Islet of Langerhans (tissue), 1 donor: ENCODE measurements at regions not wholly inside any gene's neighbourhood (a gene's known extent, or its start where the extent isn't known, plus 50 kb on each side); places are given as distances from the start of the nearest gene placed in this dataset.
"Not testable (repeated sequence)": the region's sequence is repeated elsewhere in the genome, so short reads cannot be mapped to it uniquely, and the experiment has no call there.

Experiments
- FAIRE-seq: peaks from one replicate; lab custom pipeline; 2011; peaks lifted over from hg19 to GRCh38; lab: Jason Lieb, UNC

- FAIRE-seq: not testable (repeated sequence)
Measured at GRCh38 chr16:18263046-18263445, 73.5 kb downstream of the NPIPA8 start.

GRCh38 chr16:18261848-18262247 lies 74.7 kb downstream of the NPIPA8 start:
- FAIRE-seq: not testable (repeated sequence)

DNA sequence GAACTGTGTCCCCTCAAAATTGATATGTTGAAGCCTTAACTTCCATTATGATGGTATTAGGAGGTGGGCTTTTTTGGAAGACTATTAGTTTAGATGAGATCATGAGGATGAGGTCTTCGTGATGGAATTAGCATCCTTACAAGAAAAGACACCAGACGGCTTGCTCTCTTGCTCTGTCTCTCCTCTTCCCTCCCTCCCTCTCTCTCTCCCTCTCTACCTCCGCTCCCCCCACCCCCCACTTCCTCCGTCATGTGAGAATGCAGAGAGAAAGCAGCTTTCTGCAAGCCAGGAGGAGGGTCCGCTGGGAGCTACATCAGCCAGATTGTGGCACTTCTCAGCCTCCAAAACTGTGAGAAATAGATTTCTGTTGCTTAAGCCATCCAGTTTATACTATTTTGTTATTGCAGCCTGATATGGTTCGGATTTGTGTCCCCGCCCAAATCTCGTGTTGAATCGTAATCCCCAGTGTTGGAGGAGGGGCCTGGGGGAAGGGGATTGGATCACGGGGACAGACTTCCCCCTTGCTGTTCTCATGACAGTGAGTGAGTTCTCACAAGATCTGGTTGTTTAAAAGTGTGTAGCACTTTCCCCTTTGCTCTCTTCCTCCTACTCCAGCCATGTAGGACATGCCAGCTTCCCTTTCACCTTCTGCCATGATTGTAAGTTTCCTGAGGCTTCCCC lies 76.9 kb downstream of the NPIPA8 start:
- not testable (repeated sequence) for FAIRE-seq

DNA sequence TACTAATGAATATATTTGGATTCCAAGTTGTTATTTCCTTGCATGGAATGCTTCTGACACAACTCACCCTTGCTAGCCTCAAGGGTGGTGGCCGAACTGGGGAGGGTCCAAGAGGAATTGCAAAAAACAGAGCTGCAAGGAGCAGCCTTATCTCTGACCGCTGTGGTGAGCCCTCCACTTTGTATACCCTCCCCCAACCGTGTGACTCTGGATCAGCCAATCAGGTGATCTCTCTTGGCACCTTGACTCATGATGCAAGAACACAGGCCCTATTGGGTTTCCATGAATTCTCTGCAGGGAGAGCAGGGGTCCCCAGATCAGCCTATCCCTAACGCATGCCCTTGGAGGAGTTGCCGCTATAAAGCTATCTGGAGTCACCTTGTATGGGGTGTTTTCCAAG lies 83.6 kb downstream of the NPIPA8 start:
- not testable (repeated sequence) for FAIRE-seq

- FAIRE-seq: not testable (repeated sequence)
Measured at GRCh38 chr16:18230505-18230904, 106.0 kb downstream of the NPIPA8 start.

GRCh38 chr16:18222054-18223009 lies 114.2 kb downstream of the NPIPA8 start:
- FAIRE-seq: not testable (repeated sequence)

DNA sequence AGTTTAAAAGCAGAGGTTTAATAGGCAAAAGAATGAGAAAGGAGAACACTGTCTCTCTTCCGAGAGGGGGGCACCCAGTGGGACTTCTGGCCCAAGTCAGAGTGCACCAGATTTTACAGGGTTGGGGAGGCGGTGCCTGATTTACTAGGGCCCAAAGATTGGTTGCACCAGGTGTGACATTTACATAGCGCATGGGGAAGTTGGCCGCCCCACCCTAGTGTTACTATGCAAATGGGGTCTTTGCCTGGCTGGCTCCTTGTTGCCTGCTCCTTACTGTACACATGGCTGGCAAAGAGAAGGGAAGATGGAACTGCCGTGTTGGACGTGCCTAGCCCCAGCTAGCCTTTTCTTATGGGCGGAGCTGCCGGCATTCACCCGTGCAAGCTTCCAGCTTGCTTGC lies 118.8 kb downstream of the NPIPA8 start:
- not testable (repeated sequence) for FAIRE-seq

- FAIRE-seq: not testable (repeated sequence)
Measured at GRCh38 chr16:18216814-18217213, 119.7 kb downstream of the NPIPA8 start.

DNA sequence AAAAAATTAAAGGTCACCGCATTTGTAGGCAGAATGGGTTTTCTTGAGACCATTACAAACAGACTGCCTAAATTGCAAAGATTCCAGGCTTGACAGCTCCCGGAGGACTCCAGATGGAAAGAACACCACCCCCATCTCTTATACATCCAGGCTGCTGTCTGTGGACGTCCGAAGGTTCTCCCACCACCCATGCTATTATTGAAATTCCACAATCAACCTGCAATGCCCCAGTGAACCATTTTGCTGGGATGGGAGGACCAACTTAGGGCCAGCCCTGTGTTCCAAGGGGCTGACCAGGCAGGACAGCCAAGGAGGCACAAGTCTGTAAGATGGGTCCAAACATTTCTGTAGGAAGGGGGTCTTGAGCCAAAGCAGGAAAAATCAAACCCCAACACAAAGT lies 122.7 kb downstream of the NPIPA8 start:
- FAIRE-seq: not testable (repeated sequence)

GRCh38 chr16:18211505-18211904 lies 125.0 kb downstream of the NPIPA8 start:
- not testable (repeated sequence) for FAIRE-seq

GRCh38 chr16:18204786-18205185 lies 131.8 kb downstream of the NPIPA8 start:
- not testable (repeated sequence) for FAIRE-seq

- FAIRE-seq: not testable (repeated sequence)
Measured at GRCh38 chr16:18204309-18204708, 132.2 kb downstream of the NPIPA8 start.

DNA sequence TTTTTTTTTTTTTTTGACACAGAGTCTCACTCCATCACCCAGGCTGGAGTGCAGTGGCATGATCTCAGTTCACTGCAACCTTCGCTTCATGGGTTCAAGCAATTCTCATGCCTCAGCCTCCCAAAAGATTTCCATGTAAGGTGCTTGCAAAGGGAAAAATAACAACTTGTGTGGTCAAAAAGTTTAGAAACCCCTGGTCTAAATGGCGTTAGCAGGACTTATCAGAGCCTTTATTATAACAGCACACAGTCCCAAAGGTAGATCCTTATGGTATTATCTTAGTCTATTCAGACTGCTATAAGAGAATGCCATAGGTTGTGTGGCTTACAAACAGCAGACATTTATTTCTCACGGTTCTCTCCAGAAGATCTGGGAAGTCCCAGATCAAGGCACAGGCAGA lies 135.0 kb downstream of the NPIPA8 start:
- FAIRE-seq: not testable (repeated sequence)

DNA sequence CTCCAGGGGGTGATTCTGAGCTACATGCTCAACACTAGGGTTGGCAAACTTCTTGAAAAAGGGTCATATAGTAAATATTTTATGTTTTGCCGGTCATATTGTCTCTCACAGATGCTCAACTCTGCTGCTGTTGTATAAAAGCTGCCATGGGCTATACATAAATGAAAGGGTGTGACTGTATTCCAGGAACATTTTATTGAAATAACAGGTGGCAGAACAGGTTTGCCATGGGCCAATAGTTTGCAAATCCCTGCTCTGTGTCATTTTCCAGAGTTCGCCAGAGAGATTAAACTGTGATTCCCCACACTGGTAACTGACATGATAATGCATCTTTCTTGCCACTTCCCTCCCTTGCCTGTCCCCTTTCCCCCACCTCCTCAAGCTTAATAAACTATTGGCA lies 144.1 kb downstream of the NPIPA8 start:
- FAIRE-seq: not testable (repeated sequence)

DNA sequence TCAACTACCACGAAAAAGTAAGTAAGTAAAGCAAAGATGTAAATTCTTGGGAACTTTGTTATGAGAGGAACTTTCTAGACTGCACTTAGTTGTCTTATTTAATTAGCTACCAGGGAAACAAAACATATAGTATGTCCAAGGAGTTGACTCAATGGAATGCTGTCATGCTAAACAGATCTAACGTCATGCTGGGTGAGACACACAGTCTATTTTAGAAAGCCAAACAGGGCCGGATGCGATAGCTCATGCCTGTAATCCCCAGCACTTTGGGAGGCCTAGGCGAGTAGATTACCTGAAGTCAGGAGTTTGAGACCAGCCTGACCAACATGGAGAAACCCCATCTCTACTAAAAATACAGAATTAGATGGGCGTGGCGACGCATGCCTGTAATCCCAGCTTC lies 146.4 kb downstream of the NPIPA8 start:
- FAIRE-seq: not testable (repeated sequence)

DNA sequence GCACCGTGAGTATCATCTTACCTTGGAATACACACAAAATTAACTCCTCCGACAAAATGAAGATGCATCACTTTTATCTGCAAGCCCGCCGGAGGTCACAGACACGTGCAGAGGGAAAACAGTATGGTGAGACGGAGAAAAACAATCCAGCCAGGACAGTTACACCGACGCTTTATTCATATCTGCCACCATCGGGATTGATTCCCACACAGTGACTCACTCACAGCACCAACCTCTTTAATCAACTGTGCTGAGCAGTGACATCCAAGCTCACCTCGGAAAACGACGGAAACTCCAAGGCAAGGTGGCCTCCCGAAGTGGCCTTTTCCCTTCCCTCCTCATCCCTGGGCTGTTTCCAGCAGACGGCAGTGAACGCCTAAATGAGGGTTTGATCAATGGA lies 151.8 kb downstream of the NPIPA8 start:
- not testable (repeated sequence) for FAIRE-seq

GRCh38 chr16:18181028-18181427 lies 155.5 kb downstream of the NPIPA8 start:
- not testable (repeated sequence) for FAIRE-seq

- not testable (repeated sequence) for FAIRE-seq
Measured at GRCh38 chr16:18173945-18174497, 162.5 kb downstream of the NPIPA8 start.

GRCh38 chr16:18162293-18162692 lies 174.2 kb downstream of the NPIPA8 start:
- not testable (repeated sequence) for FAIRE-seq

- FAIRE-seq: not testable (repeated sequence)
Measured at GRCh38 chr16:18161224-18161623, 175.3 kb downstream of the NPIPA8 start.

GRCh38 chr16:18159185-18159584 lies 177.4 kb downstream of the NPIPA8 start:
- FAIRE-seq: not testable (repeated sequence)

- not testable (repeated sequence) for FAIRE-seq
Measured at GRCh38 chr16:18157854-18158253, 178.7 kb downstream of the NPIPA8 start.

- FAIRE-seq: peak; percentile 38
Measured at GRCh38 chr16:18152832-18153231, 183.7 kb downstream of the NPIPA8 start.
